AG09309 (cell line): ENCODE measurements at regions not wholly inside any gene's neighbourhood (a gene's known extent, or its start where the extent isn't known, plus 50 kb on each side); places are given as distances from the start of the nearest gene placed in this dataset.
"Not testable (repeated sequence)": the region's sequence is repeated elsewhere in the genome, so short reads cannot be mapped to it uniquely, and the experiment has no call there.

Experiments used
- DNase-seq: peaks from one replicate; pipeline ENCODE4 v3.0.0-alpha.2; 2010; ENCODE audit warnings: low read depth
- H3K4me3 ChIP-seq: 2 replicates; pipeline ENCODE4 v1.5.1; 2011; ENCODE audit warnings: mild to moderate bottlenecking, low read depth, low read length, moderate library complexity; ENCODE audit not compliant: control insufficient read depth
- TF ChIP-seq, protein P1 (sequence below): IDR thresholded peaks from 2 replicates; pipeline ENCODE4 v1.5.1; 2011; ENCODE audit warnings: mild to moderate bottlenecking, low read depth, low read length, inconsistent platforms; ENCODE audit not compliant: insufficient read depth, control insufficient read depth; ENCODE audit errors: missing control alignments

DNA sequence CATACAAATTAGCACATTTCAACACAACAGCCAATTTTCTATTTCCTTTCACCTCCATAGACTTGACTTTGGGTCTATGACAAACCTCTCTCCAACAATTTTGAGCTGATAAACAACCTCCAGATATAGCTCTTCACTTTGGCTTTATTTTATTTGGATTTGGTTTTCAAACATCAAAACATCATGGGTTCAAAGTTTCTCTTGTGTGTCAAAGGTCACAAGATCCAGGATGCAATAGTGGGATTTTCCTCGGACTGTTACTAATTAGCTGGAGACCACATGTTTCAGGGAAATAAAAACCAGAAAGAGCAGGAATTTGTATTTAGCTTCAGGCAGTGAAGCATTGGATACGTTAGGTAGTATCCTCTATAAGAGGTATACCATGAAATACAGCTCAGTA is 351.0 kb upstream of the SOX9 start:
- TF ChIP-seq, protein P1, sequence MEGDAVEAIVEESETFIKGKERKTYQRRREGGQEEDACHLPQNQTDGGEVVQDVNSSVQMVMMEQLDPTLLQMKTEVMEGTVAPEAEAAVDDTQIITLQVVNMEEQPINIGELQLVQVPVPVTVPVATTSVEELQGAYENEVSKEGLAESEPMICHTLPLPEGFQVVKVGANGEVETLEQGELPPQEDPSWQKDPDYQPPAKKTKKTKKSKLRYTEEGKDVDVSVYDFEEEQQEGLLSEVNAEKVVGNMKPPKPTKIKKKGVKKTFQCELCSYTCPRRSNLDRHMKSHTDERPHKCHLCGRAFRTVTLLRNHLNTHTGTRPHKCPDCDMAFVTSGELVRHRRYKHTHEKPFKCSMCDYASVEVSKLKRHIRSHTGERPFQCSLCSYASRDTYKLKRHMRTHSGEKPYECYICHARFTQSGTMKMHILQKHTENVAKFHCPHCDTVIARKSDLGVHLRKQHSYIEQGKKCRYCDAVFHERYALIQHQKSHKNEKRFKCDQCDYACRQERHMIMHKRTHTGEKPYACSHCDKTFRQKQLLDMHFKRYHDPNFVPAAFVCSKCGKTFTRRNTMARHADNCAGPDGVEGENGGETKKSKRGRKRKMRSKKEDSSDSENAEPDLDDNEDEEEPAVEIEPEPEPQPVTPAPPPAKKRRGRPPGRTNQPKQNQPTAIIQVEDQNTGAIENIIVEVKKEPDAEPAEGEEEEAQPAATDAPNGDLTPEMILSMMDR: no peak
- no peak overlapping the region for H3K4me3 ChIP-seq
- DNase-seq: no peak

DNA sequence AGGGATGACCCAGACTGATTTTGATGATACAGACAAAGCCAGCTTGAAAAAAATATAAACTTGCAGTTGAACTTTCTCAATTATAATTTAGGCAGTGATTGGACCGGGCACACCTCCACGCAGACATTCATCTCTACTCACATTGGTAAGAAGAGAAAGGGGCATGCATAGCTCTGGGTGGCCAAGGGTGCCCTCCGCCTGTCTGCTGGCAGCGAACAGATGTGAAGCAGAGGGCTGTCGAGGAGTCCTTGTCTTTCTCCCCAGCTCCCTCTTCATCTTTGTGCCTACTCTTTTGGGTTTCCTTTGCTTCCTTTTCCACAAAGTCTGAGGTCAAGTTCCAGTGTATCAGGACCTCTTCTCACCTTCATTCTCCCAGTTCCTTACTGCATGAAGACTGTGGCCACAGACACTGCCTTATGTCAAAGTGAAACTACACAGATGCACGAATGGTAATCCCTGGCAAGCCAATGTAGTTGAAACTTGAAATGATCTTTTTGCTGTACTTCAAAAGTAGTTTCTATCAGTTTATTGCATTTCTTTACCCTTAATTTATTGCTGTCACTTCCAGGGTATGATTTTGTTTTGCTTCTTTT is 343.7 kb upstream of the SOX9 start:
- H3K4me3 ChIP-seq: no peak overlapping the region
- TF ChIP-seq, protein P1: no peak
- no peak for DNase-seq

DNA sequence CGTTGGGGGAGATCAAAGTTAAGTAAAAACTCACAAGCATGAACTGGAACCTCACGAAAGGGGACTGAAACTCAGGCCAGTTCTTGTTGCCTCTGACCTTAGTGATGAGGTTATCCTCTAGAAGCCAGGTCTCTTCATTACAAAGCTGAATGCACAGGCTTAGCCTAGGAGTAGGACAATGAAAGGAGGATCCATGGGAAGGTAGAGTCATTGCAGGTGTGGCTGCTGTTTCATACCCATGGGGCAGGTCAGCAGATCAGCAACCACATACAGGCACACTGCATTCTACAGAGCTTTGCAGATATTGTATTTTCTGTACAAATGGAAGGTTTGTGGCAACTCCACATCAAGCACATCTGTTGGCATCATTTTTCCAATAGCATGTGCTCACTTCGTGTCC is 341.3 kb upstream of the SOX9 start:
- H3K4me3 ChIP-seq: no peak overlapping the region
- TF ChIP-seq, protein P1: no peak
- DNase-seq: no peak

DNA sequence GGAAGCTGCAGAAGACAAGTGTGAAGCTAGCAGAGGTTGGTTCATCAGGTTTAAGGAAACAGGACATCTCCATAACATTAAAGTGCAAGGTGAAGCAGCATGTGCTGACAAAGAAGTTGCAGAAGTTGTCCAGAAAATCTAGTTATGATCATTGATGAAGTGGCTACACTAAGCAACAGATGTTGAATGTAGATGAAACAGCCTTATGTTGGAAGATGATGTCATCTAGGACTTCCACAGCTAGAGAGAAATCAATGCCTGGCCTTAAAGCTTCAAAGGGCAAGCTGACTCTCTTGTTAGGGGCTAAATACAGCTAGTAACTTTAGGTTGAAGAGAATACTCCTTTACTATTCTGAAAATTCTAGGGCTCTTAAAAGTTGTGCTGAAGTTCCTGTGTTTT is 340.2 kb upstream of the SOX9 start:
- TF ChIP-seq, protein P1: no peak
- H3K4me3 ChIP-seq: no peak overlapping the region
- DNase-seq: no peak

DNA sequence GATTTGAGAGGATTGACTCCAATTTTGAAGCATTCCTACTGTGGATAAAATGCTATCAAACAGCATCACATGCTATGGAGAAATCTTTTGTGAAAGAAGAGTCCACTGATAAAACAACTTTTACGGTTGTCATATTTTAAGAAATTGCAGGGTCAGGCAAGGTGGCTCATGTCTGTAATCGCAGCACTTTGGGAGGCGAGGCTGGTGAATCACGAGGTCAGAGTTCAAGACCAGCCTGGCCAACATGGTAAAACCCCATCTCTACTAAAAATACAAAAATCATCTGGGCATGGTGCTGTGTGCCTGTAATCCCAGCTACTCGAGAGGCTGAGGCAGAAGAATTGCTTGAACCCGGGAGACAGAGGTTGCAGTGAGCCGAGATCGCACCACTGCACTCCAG is 338.8 kb upstream of the SOX9 start:
- not testable (repeated sequence) for H3K4me3 ChIP-seq, DNase-seq

DNA sequence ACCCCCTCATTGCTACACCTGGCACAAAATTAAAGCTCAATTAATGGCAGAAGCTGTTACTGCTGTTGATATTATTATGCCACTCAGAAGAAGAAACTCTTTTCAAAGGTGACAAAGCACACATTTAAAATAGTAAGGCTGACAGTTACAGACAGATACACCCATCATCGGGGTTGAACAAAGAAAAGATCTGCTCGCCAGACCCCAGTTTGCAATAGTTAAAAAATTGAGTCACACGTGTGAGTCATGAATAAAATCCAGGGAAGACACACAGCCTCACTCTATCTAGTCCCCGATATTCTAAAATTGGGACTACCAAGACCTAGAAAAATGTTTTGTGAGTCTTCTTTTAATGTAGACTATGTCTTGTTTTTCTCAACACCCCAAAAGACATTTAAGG is 330.0 kb upstream of the SOX9 start:
- no peak overlapping the region for H3K4me3 ChIP-seq
- TF ChIP-seq, protein P1: no peak
- DNase-seq: no peak

DNA sequence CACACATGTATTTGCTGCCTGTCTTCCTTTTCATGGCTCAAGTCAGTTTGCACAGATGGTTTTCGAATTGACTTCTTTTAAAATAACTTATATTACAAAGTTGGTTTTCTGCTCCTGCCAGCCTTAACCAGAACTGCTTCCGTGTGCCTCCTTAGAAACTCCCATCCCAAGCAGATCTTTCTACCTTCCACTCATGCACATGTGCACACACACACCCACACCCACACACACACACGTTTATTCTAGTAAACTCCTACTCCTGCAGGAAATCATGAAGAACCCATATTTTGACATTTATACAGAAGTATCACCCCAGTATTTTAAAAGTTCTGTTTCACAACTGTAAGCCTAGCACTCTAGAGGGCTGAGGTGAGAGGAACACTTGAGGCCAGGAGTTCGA is 329.5 kb upstream of the SOX9 start:
- no peak overlapping the region for H3K4me3 ChIP-seq
- DNase-seq: no peak
- TF ChIP-seq, protein P1: no peak

DNA sequence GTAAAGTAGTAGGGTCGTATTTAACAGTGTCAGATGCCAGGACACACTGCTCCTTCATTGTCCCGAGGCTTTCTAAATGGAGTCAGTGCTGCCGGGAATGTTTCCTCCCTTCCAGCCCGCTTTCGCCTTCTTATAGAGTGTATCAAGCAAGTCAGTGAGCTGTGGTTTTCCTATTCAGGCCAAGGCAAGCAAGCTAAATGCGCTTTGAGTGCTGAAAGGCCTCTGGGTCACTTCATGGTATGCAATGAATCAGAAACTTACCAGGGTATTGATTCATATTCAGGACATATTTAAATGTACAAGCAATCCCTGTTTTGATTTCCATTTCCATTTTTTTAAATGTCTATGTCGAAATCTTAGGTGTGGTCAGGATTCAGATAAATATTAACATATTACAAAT is 327.9 kb upstream of the SOX9 start:
- TF ChIP-seq, protein P1: no peak
- H3K4me3 ChIP-seq: no peak overlapping the region
- DNase-seq: peak; percentile 33
